Fibroblast of pulmonary artery (primary cell): ENCODE measurements at regions not wholly inside any gene's neighbourhood (a gene's known extent, or its start where the extent isn't known, plus 50 kb on each side); places are given as distances from the start of the nearest gene placed in this dataset.

Source experiments
- DNase-seq: peaks from one replicate; pipeline ENCODE4 v3.0.0-alpha.2; 2010; ENCODE audit warnings: low read depth
- H3K4me3 ChIP-seq: replicated peaks from 2 replicates; pipeline ENCODE4 v1.5.1; 2011; ENCODE audit warnings: low read depth, mild to moderate bottlenecking, control low read depth, low read length, moderate library complexity
- CTCF ChIP-seq: IDR thresholded peaks from 2 replicates; pipeline ENCODE4 v1.5.1; 2011; ENCODE audit warnings: mild to moderate bottlenecking, control low read depth, low read length, inconsistent platforms; ENCODE audit errors: missing control alignments

GRCh38 chr22:27513021-27513420 is 288.5 kb downstream of the MN1 start:
- DNase-seq: peak; percentile 33
- TF ChIP-seq CTCF: no peak
- no peak overlapping the region for H3K4me3 ChIP-seq

- no peak for DNase-seq
- TF ChIP-seq CTCF: no peak
- H3K4me3 ChIP-seq: no peak overlapping the region
Measured at GRCh38 chr22:27514601-27515523, 286.7 kb downstream of the MN1 start.

- DNase-seq: no peak
- H3K4me3 ChIP-seq: no peak overlapping the region
- TF ChIP-seq CTCF: no peak
Measured at GRCh38 chr22:27517361-27518155, 284.0 kb downstream of the MN1 start.

GRCh38 chr22:27518531-27519340 is 282.8 kb downstream of the MN1 start:
- peak; percentile 27 for DNase-seq
- no peak overlapping the region for H3K4me3 ChIP-seq
- no peak for TF ChIP-seq CTCF

- TF ChIP-seq CTCF: no peak
- H3K4me3 ChIP-seq: no peak overlapping the region
- DNase-seq: no peak
Measured at GRCh38 chr22:27523711-27524110, 277.8 kb downstream of the MN1 start.

- TF ChIP-seq CTCF: no peak
- no peak for DNase-seq
- no peak overlapping the region for H3K4me3 ChIP-seq
Measured at GRCh38 chr22:27525711-27526110, 275.8 kb downstream of the MN1 start.
